ENCODE measurements at regions not wholly inside any gene's neighbourhood (a gene's known extent, or its start where the extent isn't known, plus 50 kb on each side); places are given as distances from the start of the nearest gene placed in this dataset.

DNA sequence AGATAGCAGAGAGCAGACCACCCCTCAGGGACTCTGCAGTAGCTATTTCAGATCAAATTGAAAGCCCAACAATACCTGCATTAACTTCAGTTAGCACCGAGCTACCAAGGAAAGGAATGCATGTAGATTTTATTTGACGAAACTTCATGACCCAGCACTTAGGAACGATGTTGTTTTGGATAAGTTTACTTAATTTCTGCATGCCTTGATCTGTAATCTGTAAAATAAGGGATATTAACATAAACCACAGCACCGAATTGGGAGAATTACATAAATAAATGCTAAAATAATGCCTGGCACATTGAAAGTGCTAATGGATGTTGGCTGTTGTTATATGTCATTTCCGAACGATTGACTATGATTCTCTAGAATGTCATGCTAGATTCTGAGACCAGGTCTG lies 435.8 kb upstream of the CLINT1 start:
- TF ChIP-seq EZH2phosphoT487 (conservative IDR thresholded peaks at IDR 0.05; ENCODE audit: low read length): no peak
- TF ChIP-seq CTCF (IDR thresholded peaks at IDR 0.05; ENCODE audit: insufficient read depth, low read length, poor library complexity, severe bottlenecking): no peak
- Histone ChIP-seq H2AFZ (ENCODE audit: low read depth, low read length, severe bottlenecking) (no peak overlapping the region), H3K9ac (ENCODE audit: low read length) (no peak overlapping the region), H3K27me3 (ENCODE audit: low read length) (no peaks in the 10 kb centered on the region), H3K27ac (ENCODE audit: low read depth, low read length) (no peak overlapping the region), H3F3A (ENCODE audit: insufficient read depth) (no peaks in the 10 kb centered on the region), H4K20me1 (ENCODE audit: low read depth, low read length) (no peaks in the 10 kb centered on the region), H3K4me2 (ENCODE audit: low read depth, low read length, poor library complexity, severe bottlenecking) (no peak overlapping the region), H3K9me3 (ENCODE audit: insufficient read depth, low read length) (no peaks in the 10 kb centered on the region), H3K4me3 (ENCODE audit: insufficient read depth, low read length, poor library complexity, severe bottlenecking) (no peak overlapping the region), H3K79me2 (ENCODE audit: insufficient read depth, low read length) (no peaks in the 10 kb centered on the region), H3K36me3 (ENCODE audit: low read length) (no peaks in the 10 kb centered on the region; the same call in 1 of the 2 replicates), H3K9me2 (replicated peaks; ENCODE audit: insufficient read depth, low read length) (no peaks in the 10 kb centered on the region)

- Histone ChIP-seq H3K4me3 (ENCODE audit: insufficient read depth, low read length, poor library complexity, severe bottlenecking) (no peak overlapping the region), H3K4me2 (ENCODE audit: low read depth, low read length, poor library complexity, severe bottlenecking) (no peak overlapping the region), H3K27ac (ENCODE audit: low read depth, low read length) (no peak overlapping the region), H4K20me1 (ENCODE audit: low read depth, low read length) (no peaks in the 10 kb centered on the region), H3F3A (ENCODE audit: insufficient read depth) (no peaks in the 10 kb centered on the region), H3K9ac (ENCODE audit: low read length) (no peak overlapping the region), H3K9me2 (replicated peaks; ENCODE audit: insufficient read depth, low read length) (no peaks in the 10 kb centered on the region), H3K27me3 (ENCODE audit: low read length) (no peaks in the 10 kb centered on the region), H3K9me3 (ENCODE audit: insufficient read depth, low read length) (no peaks in the 10 kb centered on the region), H3K36me3 (ENCODE audit: low read length) (no peaks in the 10 kb centered on the region; the same call in 1 of the 2 replicates), H3K79me2 (ENCODE audit: insufficient read depth, low read length) (no peaks in the 10 kb centered on the region), H2AFZ (ENCODE audit: low read depth, low read length, severe bottlenecking) (no peak overlapping the region)
- TF ChIP-seq CTCF (IDR thresholded peaks at IDR 0.05; ENCODE audit: insufficient read depth, low read length, poor library complexity, severe bottlenecking) (no peak), EZH2phosphoT487 (conservative IDR thresholded peaks at IDR 0.05; ENCODE audit: low read length) (no peak)
Observed at GRCh38 chr5:158292981-158293380, 434.0 kb upstream of the CLINT1 start.

- no peaks in the 10 kb centered on the region for H3K9me2 ChIP-seq (replicated peaks; ENCODE audit: insufficient read depth, low read length)
- TF ChIP-seq CTCF (IDR thresholded peaks at IDR 0.05; ENCODE audit: insufficient read depth, low read length, poor library complexity, severe bottlenecking): no peak
- no peak for TF ChIP-seq EZH2phosphoT487 (conservative IDR thresholded peaks at IDR 0.05; ENCODE audit: low read length)
- no peaks in the 10 kb centered on the region for H3K79me2 ChIP-seq (ENCODE audit: insufficient read depth, low read length)
- H3K9me3 ChIP-seq (ENCODE audit: insufficient read depth, low read length): no peaks in the 10 kb centered on the region
- H3K4me3 ChIP-seq (ENCODE audit: insufficient read depth, low read length, poor library complexity, severe bottlenecking): no peak overlapping the region
- no peaks in the 10 kb centered on the region for H4K20me1 ChIP-seq (ENCODE audit: low read depth, low read length)
- no peaks in the 10 kb centered on the region for H3K36me3 ChIP-seq (ENCODE audit: low read length)
- no peak overlapping the region for H3K4me2 ChIP-seq (ENCODE audit: low read depth, low read length, poor library complexity, severe bottlenecking)
- H3F3A ChIP-seq (ENCODE audit: insufficient read depth): no peaks in the 10 kb centered on the region
- H3K9ac ChIP-seq (ENCODE audit: low read length): no peak overlapping the region
- H3K27ac ChIP-seq (ENCODE audit: low read depth, low read length): no peak overlapping the region
- H3K27me3 ChIP-seq (ENCODE audit: low read length): no peaks in the 10 kb centered on the region
- H2AFZ ChIP-seq (ENCODE audit: low read depth, low read length, severe bottlenecking): no peak overlapping the region
Observed at GRCh38 chr5:158289967-158290366, 431.0 kb upstream of the CLINT1 start.

All from SU-DHL-6 (cell line).